Pancreas (tissue), 10 donors: ENCODE measurements at regions not wholly inside any gene's neighbourhood (a gene's known extent, or its start where the extent isn't known, plus 50 kb on each side); places are given as distances from the start of the nearest gene placed in this dataset.

ENCODE experiments used
- ATAC-seq, 4 donors: fragments of 200-7000 bp; cut with Tn5 transposase; one replicate each; pipeline versions ENCODE4 v1.8.0 to v1.9.1; 2020; ENCODE audit warnings: mild to moderate bottlenecking in 4 of 4, moderate library complexity in 4 of 4
- DNase-seq, 6 donors: peaks; one replicate each; pipeline ENCODE4 v3.0.0-alpha.2; 2020
- FAIRE-seq: peaks from 2 replicates; lab custom pipeline; 2012; peaks lifted over from hg19 to GRCh38; lab: Jason Lieb, UNC
- H3K27ac ChIP-seq, 4 donors: fragments of 200-600 bp; sonication (generic); 1 replicate in 3 of 4; 2 replicates in 1 of 4; pipeline versions ENCODE4 v1.5.0 to v1.8.0; 2020
- H3K27me3 ChIP-seq, 4 donors: fragments of 200-600 bp; one replicate each; pipeline ENCODE4 v1.8.0; 2021
- H3K36me3 ChIP-seq, 3 donors: fragments of 200-600 bp; sonication (generic) in 1 of 3; one replicate each; pipeline versions ENCODE4 v1.5.0 to v1.8.0; 2020 to 2021
- H3K4me1 ChIP-seq, 3 donors: fragments of 200-600 bp; one replicate each; pipeline ENCODE4 v1.8.0; 2021
- H3K4me3 ChIP-seq, 4 donors: fragments of 200-600 bp; sonication (generic) in 2 of 4; one replicate each; pipeline versions ENCODE4 v1.5.0 to v1.8.0; 2020 to 2021
- H3K9me3 ChIP-seq, 4 donors: fragments of 200-600 bp; one replicate each; pipeline ENCODE4 v1.8.0; 2021
- CTCF ChIP-seq, 4 donors: fragments of 200-600 bp; sonication (generic) in 3 of 4; IDR thresholded peaks; one replicate each; pipeline versions ENCODE4 v1.5.0 to v1.8.0; 2021; ENCODE audit warnings: antibody characterized with exemption in 4 of 4
- whole genome bisulfite sequencing, 2 donors: extraction: QIAGEN DNeasy Blood & Tissue Kit; methylation state at CpG; one replicate each; pipeline ENCODE4 v1.1.7; 2013; 5-methylcytosine and 5-hydroxymethylcytosine counted together
- intact Hi-C, 3 donors: fragments of 100-400 bp; cut with DNase I; formaldehyde crosslinking; loops; one replicate each; pipeline versions ENCODE4 v1.11.1 to v1.14.2; 2022
- donor health status: healthy with polysubstance abuse.
- donor health status: DM: no; HTN: no; CAD: no; lungs with moderate emphysema.
- donor health status: DM: no; HTN: no; CAD: no.
- donor health status: control.
- donor health status: control.
- donor health status: Bipolar disorder and iron deficiency.
- donor health status: DM: yes; HTN: yes; CAD: no.
- donor health status: DM: no; HTN: no; CAD: no.
- donor health status: DM: no; HTN: no; CAD: no.
- donor health status: DM: yes; HTN: yes; CAD: no.

GRCh38 chr1:67590329-67590728 lies 94.7 kb upstream of the GADD45A start:
- DNase-seq, result no peak
- Histone ChIP-seq H3K27ac (no peak overlapping the region), H3K36me3 (no peaks in the 10 kb centered on the region), H3K9me3 (no peaks in the 10 kb centered on the region), H3K4me3 (no peak overlapping the region), H3K27me3 (no peaks in the 10 kb centered on the region), H3K4me1 (no peaks in the 10 kb centered on the region)
- intact Hi-C loops, result no loop called here
- FAIRE-seq, result no peak
- peak in 2 of 4 donors; percentile 45 to 61 for ATAC-seq
- no peak for TF ChIP-seq CTCF (IDR thresholded peaks at IDR 0.05)
- WGBS, 2 donors, result 47 to 63% methylated on average over 3 of the region's 3 CpGs

GRCh38 chr1:67594764-67595163 lies 90.2 kb upstream of the GADD45A start:
- no peak for FAIRE-seq
- WGBS, 2 donors, result 91% methylated on average over 2 of the region's 2 CpGs

GRCh38 chr1:67596674-67597073 lies 88.3 kb upstream of the GADD45A start:
- H3K4me1 ChIP-seq, result no peaks in the 10 kb centered on the region
- no peaks in the 10 kb centered on the region for H3K27me3 ChIP-seq
- no peak for ATAC-seq
- 66 to 67% methylated on average over 3 of the region's 3 CpGs for WGBS, 2 donors
- FAIRE-seq, result no peak
- no peaks in the 10 kb centered on the region for H3K36me3 ChIP-seq
- no peak overlapping the region for H3K27ac ChIP-seq
- no peaks in the 10 kb centered on the region for H3K9me3 ChIP-seq
- TF ChIP-seq CTCF (IDR thresholded peaks at IDR 0.05), result no peak
- intact Hi-C loops, result no loop called here
- no peak for DNase-seq
- H3K4me3 ChIP-seq, result no peak overlapping the region

More at GRCh38 chr1:67594764-67595163, 90.2 kb upstream of the GADD45A start:
- no peaks in the 10 kb centered on the region for H3K36me3 ChIP-seq
- H3K27me3 ChIP-seq, result no peaks in the 10 kb centered on the region
- no peaks in the 10 kb centered on the region for H3K9me3 ChIP-seq
- H3K4me3 ChIP-seq, result no peak overlapping the region
- no peaks in the 10 kb centered on the region for H3K4me1 ChIP-seq
- no peak for DNase-seq
- TF ChIP-seq CTCF (IDR thresholded peaks at IDR 0.05), result no peak
- no peak for ATAC-seq
- no peak overlapping the region for H3K27ac ChIP-seq
- intact Hi-C loops, result no loop called here

GRCh38 chr1:67597336-67597735 lies 87.7 kb upstream of the GADD45A start:
- whole genome bisulfite sequencing, 2 donors, result 85 to 92% methylated on average over 3 of the region's 3 CpGs
- no peak for FAIRE-seq

More at GRCh38 chr1:67597336-67597735, 87.7 kb upstream of the GADD45A start:
- intact Hi-C loops, result no loop called here
- ATAC-seq (no peak), DNase-seq (no peak)
- H3K4me1 ChIP-seq, result no peaks in the 10 kb centered on the region
- no peak overlapping the region for H3K4me3 ChIP-seq
- no peaks in the 10 kb centered on the region for H3K9me3 ChIP-seq
- no peaks in the 10 kb centered on the region for H3K27me3 ChIP-seq
- TF ChIP-seq CTCF (IDR thresholded peaks at IDR 0.05), result no peak
- H3K27ac ChIP-seq, result no peak overlapping the region
- no peaks in the 10 kb centered on the region for H3K36me3 ChIP-seq
